ENCODE measurements at regions not wholly inside any gene's neighbourhood (a gene's known extent, or its start where the extent isn't known, plus 50 kb on each side); places are given as distances from the start of the nearest gene placed in this dataset.

DNA sequence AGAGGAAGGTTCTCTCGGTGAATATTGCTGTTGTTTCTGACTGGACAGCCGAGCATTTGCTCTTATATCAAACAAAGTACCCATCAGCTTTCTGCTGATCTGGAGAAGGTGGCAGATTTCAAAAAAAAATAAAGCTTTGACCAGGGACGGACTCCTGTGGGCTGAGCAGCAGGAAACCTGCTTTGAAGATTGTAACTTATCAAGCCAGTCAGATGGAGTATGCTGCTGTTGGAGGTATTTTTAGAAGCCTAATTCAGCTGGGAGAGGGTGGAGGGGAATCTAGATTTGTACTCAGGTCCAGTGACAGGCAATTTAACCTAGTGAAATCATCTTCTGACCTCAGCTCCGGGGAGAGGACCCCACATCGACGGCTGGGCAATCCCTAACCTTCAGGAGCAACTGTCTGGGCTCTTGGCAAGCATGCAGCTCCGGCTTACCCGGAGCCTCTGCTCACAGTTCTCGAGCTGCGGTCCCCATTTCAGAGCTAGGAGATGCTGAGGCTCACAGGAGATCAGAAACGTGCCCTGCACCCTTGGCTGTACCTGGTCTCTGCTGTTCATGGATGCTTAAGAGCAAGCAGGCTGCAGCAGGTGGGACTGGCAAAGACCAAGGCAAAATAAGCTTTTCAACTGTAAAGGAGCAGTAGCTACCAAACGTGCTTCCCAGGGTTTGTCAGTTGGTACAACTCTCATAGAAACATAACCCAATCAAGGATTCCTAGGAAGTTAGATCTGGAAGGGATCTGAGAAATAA lies 89.3 kb upstream of the ST8SIA2 start:
- intact Hi-C loops (cut with micrococcal nuclease) = no loop called here

DNA sequence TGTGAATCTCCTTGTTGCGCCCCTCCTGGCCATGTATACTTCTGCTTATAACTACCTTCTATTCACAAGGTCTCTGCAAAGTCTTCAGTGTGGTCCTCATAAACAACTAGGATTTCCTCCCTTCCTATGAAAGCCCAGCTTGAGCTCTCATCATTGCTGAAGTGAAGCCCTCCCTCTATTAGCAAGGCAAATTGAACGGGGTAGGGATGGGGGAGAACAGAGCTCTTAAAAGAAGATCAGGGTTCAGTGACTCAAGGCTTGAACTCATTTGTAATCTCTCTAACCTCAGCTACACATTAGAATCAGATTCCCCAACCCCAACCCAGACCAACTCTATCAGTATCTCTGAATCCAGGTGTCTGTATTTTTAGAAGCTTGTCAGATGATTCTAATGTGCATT lies 88.3 kb upstream of the ST8SIA2 start:
- intact Hi-C loops (cut with micrococcal nuclease) = no loop called here

DNA sequence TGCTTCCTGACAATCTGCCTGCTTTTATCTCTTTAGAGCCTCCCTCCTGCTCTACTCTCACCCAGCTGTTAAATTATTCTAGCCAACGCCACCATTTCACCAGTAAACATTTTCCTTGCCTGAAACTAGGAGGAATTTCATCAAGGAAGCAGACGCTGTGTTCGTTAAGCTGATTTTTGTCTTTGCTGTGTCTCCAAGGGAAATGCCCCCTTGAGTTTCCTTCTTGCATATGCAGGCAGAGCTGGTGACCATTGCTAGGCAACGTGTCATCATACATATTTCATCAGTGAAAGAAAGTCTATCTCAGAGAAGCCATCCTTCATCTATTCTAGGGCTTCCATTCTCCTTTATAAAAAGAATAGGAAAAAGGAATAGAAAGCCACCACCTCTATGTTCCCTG lies 87.0 kb upstream of the ST8SIA2 start:
- intact Hi-C loops (cut with micrococcal nuclease) = no loop called here

DNA sequence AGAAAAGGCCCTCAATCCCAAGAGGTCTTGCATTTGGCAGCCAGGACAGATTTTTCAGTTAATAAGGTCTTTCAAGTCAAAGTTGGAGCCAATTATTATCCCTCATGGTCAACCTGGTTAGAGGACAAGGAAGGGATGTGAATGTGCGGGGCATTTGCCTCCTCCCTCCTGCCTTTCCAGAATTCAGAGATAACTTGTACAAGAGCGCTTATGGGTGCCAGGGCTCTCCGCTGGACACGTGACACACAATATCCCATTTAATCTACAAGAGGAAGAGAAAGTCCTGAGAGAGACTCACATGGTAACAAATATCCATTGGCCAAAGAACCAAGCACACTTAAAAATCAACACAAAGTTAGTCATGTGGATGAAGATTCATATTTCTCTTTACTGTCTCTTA lies 78.5 kb upstream of the ST8SIA2 start:
- intact Hi-C loops (cut with micrococcal nuclease) = no loop called here

- intact Hi-C loops (cut with micrococcal nuclease) = no loop called here
These were observed 78.0 kb upstream of the ST8SIA2 start for GRCh38 chr15:92315595-92316211.

DNA sequence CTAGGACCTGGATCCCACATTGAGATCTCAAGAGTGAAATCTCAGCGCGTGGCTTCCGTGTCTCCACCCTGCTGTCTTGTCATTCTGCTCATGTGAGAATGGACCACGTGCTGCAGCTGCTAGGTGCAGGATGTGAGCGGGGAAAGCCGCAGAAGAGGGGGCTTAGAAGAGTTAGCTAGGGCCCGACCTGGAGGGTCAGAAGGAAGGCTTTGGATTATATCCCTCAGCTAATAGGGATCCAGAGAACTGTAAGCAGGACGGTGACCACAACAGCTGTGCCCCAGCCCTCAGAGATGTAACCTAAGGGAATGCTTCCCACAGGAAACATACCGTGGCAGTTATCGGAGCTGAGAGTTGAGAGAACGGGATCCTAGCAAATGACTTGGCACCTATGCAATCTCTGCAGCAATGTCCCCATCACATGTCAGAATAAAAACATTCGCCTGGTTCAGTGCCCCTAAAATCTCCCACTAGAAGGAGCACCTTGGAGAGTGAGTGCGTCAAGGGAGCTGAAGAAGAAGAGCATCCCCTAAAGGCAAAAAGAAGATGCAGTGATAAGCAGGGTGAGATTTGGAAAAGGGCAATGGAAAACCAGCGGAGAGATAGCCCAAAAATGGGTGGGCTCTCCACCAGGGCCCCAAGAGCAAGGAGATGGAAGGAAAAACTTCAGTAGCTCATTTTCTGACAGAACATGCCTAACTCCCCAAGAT lies 76.9 kb upstream of the ST8SIA2 start:
- intact Hi-C loops (cut with micrococcal nuclease) = no loop called here

- intact Hi-C loops (cut with micrococcal nuclease) = no loop called here
These were observed 73.5 kb upstream of the ST8SIA2 start for GRCh38 chr15:92320012-92320699.

GRCh38 chr15:92322566-92323355 lies 70.9 kb upstream of the ST8SIA2 start:
- intact Hi-C loops (cut with micrococcal nuclease) = no loop called here

GRCh38 chr15:92323525-92323924 lies 70.2 kb upstream of the ST8SIA2 start:
- intact Hi-C loops (cut with micrococcal nuclease) = no loop called here

DNA sequence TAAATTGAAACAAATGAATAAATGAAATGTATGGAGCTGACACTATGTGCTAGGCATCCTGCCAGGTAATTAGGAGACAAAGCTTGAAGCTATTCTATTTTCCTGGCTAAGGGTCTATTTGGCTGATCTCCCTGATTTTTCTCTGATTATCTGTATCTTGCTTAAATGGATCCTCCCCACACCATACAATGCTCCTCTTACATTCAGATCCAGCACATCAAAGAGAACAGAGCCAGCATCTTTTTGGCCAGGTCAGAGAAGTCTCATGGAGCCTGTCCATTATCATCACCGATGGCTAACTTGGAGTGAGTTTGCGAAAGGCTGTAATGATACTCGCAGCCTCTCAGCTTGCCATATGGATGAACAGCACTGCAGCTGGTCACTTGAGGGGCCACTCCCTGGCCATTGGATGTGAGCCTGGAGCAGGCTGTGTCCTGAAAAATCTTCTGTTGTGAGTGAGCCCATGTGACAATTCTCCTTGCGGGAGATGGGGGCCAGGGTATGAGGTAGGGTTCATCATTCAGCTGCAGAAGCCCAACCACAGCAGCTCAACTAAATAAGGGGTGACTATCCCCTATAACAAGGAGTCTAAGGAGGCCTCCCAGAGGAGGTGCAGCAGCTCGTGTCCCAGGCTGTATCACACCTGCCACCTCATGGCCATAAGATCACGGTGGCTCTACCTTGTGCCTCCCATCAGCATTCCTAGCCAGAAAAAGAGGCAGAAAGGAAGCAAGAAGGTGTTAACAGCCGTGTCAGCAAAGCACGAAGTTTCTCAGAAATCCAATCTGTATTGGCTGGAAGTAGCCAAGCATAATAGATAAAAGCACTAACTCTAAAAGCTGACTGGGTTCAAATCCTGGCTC lies 69.3 kb upstream of the ST8SIA2 start:
- intact Hi-C loops (cut with micrococcal nuclease) = no loop called here

GRCh38 chr15:92326236-92326635 lies 67.4 kb upstream of the ST8SIA2 start:
- intact Hi-C loops (cut with micrococcal nuclease) = no loop called here

- intact Hi-C loops (cut with micrococcal nuclease) = no loop called here
These were observed 66.6 kb upstream of the ST8SIA2 start for GRCh38 chr15:92327033-92327432.

GRCh38 chr15:92328207-92328606 lies 65.5 kb upstream of the ST8SIA2 start:
- intact Hi-C loops (cut with micrococcal nuclease) = no loop called here

DNA sequence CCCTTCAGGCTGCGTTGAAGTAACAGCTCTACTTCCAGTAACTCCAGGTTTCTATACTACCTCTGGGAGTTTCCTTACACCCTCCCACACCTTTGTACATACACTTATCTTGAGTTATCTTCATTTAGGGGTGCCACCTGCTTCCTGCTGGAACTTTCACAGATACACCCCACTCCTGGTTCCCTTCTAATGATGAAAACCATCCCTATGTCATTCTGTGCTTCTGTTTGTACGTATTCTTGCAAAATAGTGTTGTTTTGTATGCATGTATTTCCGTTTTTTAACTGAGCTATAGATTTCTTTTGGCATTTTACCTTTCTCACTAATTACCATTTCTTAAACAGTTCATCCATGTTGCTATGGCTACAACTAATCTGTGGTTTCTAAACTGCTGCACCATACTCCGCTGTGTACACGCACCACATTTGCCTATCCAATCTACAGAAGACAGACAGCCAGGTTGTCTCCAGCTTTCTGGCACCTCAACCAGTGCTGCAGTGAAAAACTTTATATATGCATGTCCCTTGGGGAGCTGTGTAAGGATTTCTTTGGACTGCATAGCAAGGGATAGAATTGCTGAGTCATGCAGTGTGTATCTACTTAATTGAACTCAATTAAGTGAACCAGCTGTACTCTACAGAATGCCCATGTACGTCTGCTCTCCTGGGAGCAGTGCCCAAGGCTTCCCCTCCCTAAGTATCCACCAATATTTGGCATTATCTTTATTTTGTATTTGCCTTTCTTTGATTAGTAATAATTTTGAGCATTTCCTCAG lies 61.4 kb upstream of the ST8SIA2 start:
- intact Hi-C loops (cut with micrococcal nuclease) = no loop called here

DNA sequence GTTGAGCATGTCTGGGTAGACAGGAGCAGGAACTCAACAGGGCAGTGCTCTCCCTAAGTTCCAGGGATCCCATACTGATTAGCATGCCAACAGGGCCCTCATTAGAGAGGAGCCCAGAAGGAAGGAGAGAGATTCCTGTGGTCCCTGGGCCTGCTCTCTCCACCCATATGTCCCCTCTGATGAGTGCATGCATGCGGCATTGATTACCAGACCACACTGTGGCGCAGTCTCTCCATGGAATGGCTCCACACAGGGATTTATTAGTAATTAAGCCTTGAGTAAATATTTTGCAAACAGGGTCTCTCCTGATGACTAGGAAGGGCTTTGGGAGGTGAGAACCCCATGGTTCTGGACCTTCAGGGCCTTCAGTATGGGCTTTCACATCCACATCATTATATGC lies 60.0 kb upstream of the ST8SIA2 start:
- intact Hi-C loops (cut with micrococcal nuclease) = no loop called here

DNA sequence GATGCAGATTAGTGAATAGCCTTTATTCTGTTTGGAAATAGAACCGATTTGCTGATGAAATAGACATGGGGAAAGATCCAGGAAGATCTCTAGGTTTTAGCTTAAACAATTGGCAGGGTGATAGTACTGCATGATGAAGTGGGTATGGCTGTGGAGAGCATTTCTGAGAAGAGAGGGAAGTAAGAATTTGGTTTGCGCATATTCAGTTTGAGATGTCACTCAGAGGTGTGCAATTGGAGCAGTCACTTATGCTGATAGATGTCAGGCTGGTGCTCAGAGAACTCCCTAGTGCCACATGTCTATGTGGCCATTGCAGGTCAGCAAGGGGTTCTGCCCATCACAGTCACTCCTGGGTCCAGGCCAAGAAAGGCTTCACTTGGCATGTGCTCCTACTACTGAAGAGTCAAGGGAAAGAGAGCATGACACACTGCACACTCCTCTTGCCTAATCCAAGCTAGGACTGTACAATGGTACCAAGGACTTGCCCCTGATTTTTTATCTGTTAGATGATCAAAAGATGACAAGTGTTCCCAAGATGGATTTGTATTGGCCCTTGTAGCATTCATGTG lies 57.2 kb upstream of the ST8SIA2 start:
- intact Hi-C loops (cut with micrococcal nuclease) = no loop called here

DNA sequence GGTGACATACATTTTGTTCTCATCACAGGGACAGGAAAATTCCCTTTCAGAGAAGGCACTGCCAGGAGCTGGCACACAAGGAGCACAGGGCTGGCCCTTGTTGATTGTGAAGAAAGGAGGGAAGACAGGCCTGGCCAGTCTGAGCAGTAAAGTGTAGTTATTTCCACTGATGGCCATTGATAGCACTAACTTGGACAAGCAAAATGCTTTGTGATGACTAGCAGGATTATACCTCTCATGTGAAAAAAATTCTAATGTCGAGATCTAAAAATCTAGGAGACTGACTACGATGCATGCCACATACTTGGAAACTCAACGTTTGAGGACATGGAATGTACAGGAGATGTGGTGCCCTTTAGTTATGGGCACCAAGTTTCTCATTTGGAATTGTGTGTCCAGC lies 54.3 kb upstream of the ST8SIA2 start:
- intact Hi-C loops (cut with micrococcal nuclease) = no loop called here

Data from T-helper 2 cell treated with Interferon-gamma antibody and Interleukin-4, amounts not matched to agents 100 ng/mL and 5 ng/mL, for 36 hours (primary cell).